Endometrium (tissue), 2 donors: ENCODE measurements at regions not wholly inside any gene's neighbourhood (a gene's known extent, or its start where the extent isn't known, plus 50 kb on each side); places are given as distances from the start of the nearest gene placed in this dataset.

Experiments used
- FAIRE-seq: peaks from 2 replicates; lab custom pipeline; 2012; peaks lifted over from hg19 to GRCh38; lab: Jason Lieb, UNC
- donor health status: control.
- donor health status: control.

- no peak for FAIRE-seq
These were observed 1139.4 kb downstream of the XPNPEP1 start for GRCh38 chr10:108783897-108784296.

GRCh38 chr10:108782411-108782810 is 1140.9 kb downstream of the XPNPEP1 start:
- no peak for FAIRE-seq

DNA sequence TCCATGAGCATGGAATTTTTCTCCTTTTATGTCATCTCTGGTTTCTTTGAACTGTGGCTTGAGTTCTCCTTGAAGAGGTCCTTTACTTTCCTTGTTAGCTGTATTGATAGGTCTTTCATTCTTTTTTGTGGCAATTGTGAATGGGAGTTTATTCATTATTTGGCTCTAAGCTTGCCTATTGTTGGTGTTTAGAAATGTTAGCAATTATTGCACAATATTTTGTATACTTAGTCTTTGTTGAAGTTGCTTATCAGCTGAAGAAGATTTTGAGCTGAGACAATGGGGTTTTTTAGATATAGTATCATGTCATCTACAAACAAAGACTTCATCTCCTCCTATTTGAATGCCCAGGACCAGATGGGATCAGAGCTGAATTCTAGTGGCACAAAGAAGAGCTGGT is 1143.8 kb downstream of the XPNPEP1 start:
- FAIRE-seq: no peak

DNA sequence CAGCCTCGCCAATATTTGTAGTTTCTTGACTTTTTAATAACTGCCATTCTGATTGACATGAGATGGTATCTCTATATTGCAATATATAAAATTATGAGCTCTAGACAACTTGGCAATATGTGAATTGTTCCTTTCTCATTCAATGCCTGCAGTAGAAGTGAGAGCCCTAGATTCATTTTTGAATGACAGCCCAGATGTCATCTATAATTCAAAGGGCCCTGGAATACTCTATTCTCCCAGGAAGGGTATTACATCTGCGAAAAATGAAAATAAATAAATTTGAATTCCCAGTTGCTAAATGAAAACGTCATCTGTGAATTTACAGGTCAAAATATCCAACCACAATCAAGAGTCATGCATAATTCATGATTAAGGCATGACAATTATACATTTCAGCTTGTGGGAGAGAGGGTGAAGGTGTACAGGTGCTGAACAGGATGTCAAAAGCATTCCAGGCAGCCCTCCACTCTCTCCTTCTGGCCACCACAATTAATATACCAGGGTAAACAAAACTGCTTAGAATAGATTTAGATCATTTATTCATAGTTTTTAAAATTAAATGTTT is 1147.3 kb downstream of the XPNPEP1 start:
- FAIRE-seq: no peak

GRCh38 chr10:108771106-108771505 is 1152.2 kb downstream of the XPNPEP1 start:
- no peak for FAIRE-seq

DNA sequence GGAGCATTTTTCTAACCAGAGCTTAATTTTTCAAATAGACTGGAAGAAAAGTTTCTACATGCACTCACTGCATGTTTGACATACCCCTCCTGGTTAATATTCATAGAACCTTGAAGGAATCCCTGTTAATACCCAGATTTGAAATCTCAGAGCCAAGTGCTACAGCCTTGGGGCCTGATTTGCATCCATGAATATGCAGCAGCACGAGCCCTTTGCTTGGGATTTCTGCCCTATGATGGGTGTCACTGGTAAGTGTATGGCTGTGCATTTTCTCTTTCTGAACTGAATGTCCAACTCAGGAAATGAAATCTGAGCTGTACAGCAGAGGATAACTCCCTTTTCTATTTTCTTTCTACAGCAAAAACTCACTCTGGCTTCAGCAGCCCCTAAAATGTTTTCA is 1157.5 kb downstream of the XPNPEP1 start:
- no peak for FAIRE-seq

GRCh38 chr10:108757946-108758345 is 1165.4 kb downstream of the XPNPEP1 start:
- no peak for FAIRE-seq

- FAIRE-seq: no peak
These were observed 1167.7 kb downstream of the XPNPEP1 start for GRCh38 chr10:108755646-108756045.

GRCh38 chr10:108753326-108753725 is 1170.0 kb downstream of the XPNPEP1 start:
- no peak for FAIRE-seq

- no peak for FAIRE-seq
These were observed 1174.3 kb downstream of the XPNPEP1 start for GRCh38 chr10:108749042-108749441.

DNA sequence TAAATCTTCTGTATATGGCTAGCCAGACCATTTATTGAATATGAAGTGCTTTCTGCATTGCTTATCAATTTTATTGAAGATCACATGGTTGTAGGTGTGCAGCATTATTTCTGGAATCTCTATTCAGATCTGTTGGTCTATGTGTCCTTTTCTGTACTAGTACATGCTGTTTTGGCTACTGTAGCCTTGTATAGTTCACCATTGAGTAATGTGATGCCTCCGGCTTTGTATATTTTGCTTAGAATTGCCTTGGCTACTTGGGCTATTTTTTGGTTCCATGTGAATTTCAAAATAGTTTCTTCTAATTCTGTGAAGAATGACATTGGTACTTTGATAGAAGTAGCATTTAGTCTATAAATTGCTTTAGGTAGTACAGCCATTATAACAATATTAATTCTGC is 1187.2 kb downstream of the XPNPEP1 start:
- FAIRE-seq: no peak

- no peak for FAIRE-seq
These were observed 1187.9 kb downstream of the XPNPEP1 start for GRCh38 chr10:108735380-108735779.

- no peak for FAIRE-seq
These were observed 1201.4 kb downstream of the XPNPEP1 start for GRCh38 chr10:108721874-108722273.

GRCh38 chr10:108716352-108716751 is 1207.0 kb downstream of the XPNPEP1 start:
- no peak for FAIRE-seq

- no peak for FAIRE-seq
These were observed 1213.2 kb downstream of the XPNPEP1 start for GRCh38 chr10:108709927-108710722.

DNA sequence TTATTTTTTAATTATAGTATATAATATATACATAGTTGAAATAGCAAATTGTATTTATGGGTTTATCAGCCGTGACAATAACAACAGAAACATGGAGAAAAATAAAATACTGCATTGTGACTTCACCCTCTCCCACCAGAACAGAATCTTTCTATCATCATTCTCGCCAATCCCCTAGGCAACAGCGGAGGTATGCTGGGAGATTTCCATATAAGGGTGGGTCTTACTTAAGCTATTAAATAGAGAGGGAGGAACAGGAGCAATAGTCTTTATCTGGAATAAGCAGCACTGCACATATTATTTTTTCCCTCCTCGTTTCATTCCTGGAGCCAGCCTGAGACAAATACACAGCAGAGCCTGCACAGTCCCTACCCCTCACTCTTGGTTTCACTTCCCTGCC is 1214.9 kb downstream of the XPNPEP1 start:
- no peak for FAIRE-seq

- no peak for FAIRE-seq
These were observed 1226.4 kb downstream of the XPNPEP1 start for GRCh38 chr10:108696792-108697477.

DNA sequence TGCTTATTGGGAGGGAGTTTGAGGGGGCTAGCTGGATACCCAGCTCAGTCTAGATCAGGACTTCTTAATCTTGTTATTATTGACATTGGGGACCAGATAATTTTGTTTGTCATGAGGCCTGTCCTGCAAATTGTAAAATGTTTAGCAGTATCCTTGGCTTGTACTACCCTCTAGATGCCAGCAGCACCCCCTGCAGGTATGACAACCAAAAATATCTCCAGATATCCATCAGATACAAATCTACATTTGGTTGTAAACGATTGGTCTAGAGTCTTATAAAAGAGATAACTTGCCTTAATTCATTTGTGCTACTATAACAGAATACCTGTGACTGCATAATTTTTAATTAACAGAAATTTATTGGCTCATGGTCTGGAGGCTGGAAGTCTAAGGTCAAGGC is 1232.2 kb downstream of the XPNPEP1 start:
- FAIRE-seq: no peak

GRCh38 chr10:108690530-108690929 is 1232.8 kb downstream of the XPNPEP1 start:
- FAIRE-seq: no peak

DNA sequence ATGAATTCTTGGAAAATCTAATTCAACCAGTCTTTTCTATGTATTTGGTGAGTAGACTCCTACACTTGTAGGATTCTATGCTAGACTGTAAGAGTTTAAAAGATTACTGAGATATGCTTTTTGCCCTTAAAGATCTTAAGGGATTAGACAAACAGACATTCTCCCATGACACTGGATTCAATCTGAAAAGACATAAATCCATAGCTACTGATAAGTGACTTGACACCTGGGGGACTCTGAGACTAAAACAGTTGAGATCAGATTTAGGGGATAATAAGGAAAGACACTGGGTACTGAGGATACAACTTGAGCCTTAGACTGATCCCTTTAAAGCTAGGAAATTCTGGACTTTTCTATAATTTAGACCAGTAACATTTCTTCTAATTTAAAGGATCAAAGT is 1233.4 kb downstream of the XPNPEP1 start:
- no peak for FAIRE-seq

- FAIRE-seq: no peak
These were observed 1235.0 kb downstream of the XPNPEP1 start for GRCh38 chr10:108688314-108688713.

DNA sequence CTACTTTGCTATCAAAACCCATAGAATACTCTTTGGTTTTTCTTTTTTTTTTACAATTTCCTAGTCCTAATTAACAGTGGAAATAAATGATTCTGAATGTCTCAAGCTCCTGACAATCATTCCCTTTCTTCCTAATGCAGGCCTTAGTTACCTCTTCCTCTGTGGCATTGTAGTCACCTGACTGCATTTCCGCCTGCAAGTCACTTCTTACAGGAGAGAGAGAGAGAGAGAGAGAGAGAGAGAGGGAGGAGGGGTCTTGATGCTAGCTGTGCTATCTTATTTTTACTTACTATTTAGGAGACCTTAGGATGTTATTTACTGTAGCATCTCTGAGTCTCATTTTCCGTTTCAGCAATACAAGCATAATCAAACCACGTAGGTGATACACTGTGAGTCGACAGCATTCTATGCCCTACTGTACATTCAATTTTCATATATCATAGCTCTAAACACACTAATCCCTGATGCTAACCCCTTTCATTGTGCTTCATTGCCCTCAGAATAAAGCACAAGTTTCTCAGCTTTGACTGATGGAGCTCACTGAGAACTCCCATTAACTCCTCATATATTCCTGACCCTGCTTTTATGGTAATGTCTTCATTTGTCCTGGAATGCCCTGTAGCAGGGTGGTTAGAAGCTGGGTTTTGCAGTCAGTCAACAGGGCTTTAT is 1237.3 kb downstream of the XPNPEP1 start:
- no peak for FAIRE-seq

- no peak for FAIRE-seq
These were observed 1238.9 kb downstream of the XPNPEP1 start for GRCh38 chr10:108684431-108684830.
